K562 (cell line): ENCODE measurements at regions not wholly inside any gene's neighbourhood (a gene's known extent, or its start where the extent isn't known, plus 50 kb on each side); places are given as distances from the start of the nearest gene placed in this dataset.

ENCODE experiments used
- DACH1 ChIP-seq: fragments of 450-650 bp; IDR thresholded peaks from 2 replicates; pipeline ENCODE4 v1.6.1; 2018; ENCODE audit not compliant: partially characterized antibody
- DMBX1 ChIP-seq: fragments of 250-450 bp; sonication (Bioruptor Pico); IDR thresholded peaks from 2 replicates; pipeline ENCODE4 v1.8.0; 2022; ENCODE audit warnings: inconsistent platforms, mild to moderate bottlenecking, moderate library complexity, borderline replicate concordance
- ETV6 ChIP-seq, 3 experiments: fragments of 150-350 bp in 1 of 3; sonication (generic) in 1 of 3; formaldehyde crosslinking in 1 of 3; IDR thresholded peaks; 2 replicates each; pipeline versions ENCODE4 v1.6.1 to v1.8.0; 2014 to 2022; ENCODE audit warnings: borderline replicate concordance in 2 of 3, low read depth in 2 of 3, antibody characterized with exemption in 1 of 3, low read length in 1 of 3, mild to moderate bottlenecking in 1 of 3, missing genetic modification reagents in 1 of 3
- GTF2F1 ChIP-seq: IDR thresholded peaks from 2 replicates; pipeline ENCODE4 v1.6.1; 2011; ENCODE audit warnings: low read depth, low read length, improper control_type of control experiment
- MBD2 ChIP-seq: sonication (generic); IDR thresholded peaks from 2 replicates; pipeline ENCODE4 v1.6.1; 2016; ENCODE audit warnings: low read depth, borderline replicate concordance
- POLR2AphosphoS2 ChIP-seq: IDR thresholded peaks from 2 replicates; pipeline ENCODE4 v1.6.1; 2012; ENCODE audit warnings: low read length, improper control_type of control experiment
- RAD21 ChIP-seq, 2 experiments: fragments of 250-450 bp in 1 of 2; fragments of 450-650 bp in 1 of 2; sonication (Bioruptor Pico) in 1 of 2; formaldehyde crosslinking in 1 of 2; IDR thresholded peaks in 1 of 2; conservative IDR thresholded peaks in 1 of 2; 2 replicates each; pipeline versions ENCODE4 v1.4.0 to v1.8.0; 2020 to 2022; ENCODE audit warnings: mild to moderate bottlenecking in 2 of 2, moderate library complexity in 1 of 2
- SMAD4 ChIP-seq: fragments of 250-450 bp; sonication (Bioruptor Pico); conservative IDR thresholded peaks from 2 replicates; pipeline ENCODE4 v1.8.0; 2021; ENCODE audit warnings: inconsistent platforms, mild to moderate bottlenecking, moderate library complexity
- U2AF1 ChIP-seq: fragments of 200-400 bp; formaldehyde crosslinking; optimal IDR thresholded peaks from 2 replicates; pipeline ENCODE3; 2017; ENCODE audit warnings: mild to moderate bottlenecking, low read depth, low read length, moderate library complexity
- ZNF76 ChIP-seq: fragments of 250-450 bp; sonication (Bioruptor Pico); IDR thresholded peaks from 2 replicates; pipeline ENCODE4 v1.4.0; 2020; ENCODE audit warnings: mild to moderate bottlenecking, moderate library complexity, borderline replicate concordance
- TF ChIP-seq, protein P1 (sequence below), 2 experiments: fragments of 450-650 bp; IDR thresholded peaks; 2 replicates each; pipeline ENCODE4 v1.6.1; 2018; ENCODE audit warnings: mild to moderate bottlenecking in 2 of 2, low read depth in 1 of 2; ENCODE audit not compliant: partially characterized antibody in 2 of 2
- TF ChIP-seq, protein P2 (sequence below), 3 experiments: IDR thresholded peaks in 2 of 3; conservative IDR thresholded peaks in 1 of 3; 2 replicates each; pipeline ENCODE4 v1.5.1; 2011 to 2012; ENCODE audit warnings: low read length in 3 of 3, mild to moderate bottlenecking in 3 of 3, control low read depth in 2 of 3, improper control_type of control experiment in 1 of 3, inconsistent platforms in 1 of 3, low read depth in 1 of 3, mixed read lengths in 1 of 3, moderate library complexity in 1 of 3; ENCODE audit not compliant: insufficient read depth in 2 of 3
- TF ChIP-seq, protein P3 (sequence below): fragments of 250-450 bp; sonication (Bioruptor Pico); IDR thresholded peaks from 2 replicates; pipeline ENCODE4 v1.8.0; 2022; ENCODE audit warnings: moderate library complexity, mild to moderate bottlenecking, inconsistent platforms
- TF ChIP-seq, protein P4 (sequence below): sonication (generic); formaldehyde crosslinking; IDR thresholded peaks from 2 replicates; pipeline ENCODE4 v1.8.1; 2023; ENCODE audit warnings: mild to moderate bottlenecking, missing genetic modification reagents

DNA sequence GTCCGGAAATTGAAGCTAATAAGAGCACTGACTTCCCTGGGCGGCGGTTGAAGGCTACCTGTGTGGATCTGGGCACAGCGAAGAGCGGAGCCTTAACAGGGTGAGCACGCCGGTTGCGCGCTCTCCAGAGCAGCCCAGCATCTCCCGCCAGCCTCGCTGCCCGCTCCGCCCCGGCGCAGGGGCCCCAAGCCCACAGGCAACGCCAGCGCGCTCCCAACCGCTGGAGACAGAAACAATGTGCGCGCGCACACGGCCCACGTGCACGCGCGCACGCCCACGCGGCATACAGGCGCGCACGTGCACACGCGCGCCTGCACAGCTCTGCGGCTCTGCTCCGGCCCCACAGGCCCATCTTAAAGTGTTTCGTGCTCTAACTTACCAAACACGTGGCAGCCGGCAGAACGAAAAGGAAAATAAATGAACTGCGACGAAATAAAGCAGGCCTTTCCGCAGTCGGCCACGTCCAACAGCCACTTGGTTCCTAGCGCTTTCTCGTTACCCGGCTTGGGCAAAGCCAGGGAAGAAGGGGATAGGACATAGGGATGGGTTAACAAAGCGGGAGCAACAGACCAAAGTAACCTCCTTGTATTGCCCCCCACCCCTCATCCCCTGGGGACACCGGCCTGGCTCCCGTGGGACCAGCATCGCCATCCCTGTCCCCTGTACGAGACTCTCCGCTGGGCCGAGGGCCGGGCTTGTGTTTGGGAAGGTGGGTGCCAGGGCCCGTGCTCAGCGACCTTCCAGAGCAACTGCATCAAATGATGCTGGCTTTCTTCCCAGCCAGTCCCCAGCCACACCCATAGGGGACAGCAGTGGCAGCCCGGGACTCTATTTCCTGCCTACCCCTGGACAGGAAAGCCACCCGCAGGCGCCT lies 203.7 kb downstream of the ABHD5 start (continued):
- TF ChIP-seq, protein P1, sequence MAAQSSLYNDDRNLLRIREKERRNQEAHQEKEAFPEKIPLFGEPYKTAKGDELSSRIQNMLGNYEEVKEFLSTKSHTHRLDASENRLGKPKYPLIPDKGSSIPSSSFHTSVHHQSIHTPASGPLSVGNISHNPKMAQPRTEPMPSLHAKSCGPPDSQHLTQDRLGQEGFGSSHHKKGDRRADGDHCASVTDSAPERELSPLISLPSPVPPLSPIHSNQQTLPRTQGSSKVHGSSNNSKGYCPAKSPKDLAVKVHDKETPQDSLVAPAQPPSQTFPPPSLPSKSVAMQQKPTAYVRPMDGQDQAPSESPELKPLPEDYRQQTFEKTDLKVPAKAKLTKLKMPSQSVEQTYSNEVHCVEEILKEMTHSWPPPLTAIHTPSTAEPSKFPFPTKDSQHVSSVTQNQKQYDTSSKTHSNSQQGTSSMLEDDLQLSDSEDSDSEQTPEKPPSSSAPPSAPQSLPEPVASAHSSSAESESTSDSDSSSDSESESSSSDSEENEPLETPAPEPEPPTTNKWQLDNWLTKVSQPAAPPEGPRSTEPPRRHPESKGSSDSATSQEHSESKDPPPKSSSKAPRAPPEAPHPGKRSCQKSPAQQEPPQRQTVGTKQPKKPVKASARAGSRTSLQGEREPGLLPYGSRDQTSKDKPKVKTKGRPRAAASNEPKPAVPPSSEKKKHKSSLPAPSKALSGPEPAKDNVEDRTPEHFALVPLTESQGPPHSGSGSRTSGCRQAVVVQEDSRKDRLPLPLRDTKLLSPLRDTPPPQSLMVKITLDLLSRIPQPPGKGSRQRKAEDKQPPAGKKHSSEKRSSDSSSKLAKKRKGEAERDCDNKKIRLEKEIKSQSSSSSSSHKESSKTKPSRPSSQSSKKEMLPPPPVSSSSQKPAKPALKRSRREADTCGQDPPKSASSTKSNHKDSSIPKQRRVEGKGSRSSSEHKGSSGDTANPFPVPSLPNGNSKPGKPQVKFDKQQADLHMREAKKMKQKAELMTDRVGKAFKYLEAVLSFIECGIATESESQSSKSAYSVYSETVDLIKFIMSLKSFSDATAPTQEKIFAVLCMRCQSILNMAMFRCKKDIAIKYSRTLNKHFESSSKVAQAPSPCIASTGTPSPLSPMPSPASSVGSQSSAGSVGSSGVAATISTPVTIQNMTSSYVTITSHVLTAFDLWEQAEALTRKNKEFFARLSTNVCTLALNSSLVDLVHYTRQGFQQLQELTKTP (IDR thresholded peaks at IDR 0.05; ENCODE audit: low read depth in 1 of 2, partially characterized antibody in 2 of 2) = no peak
- TF ChIP-seq DMBX1 (CRISPR knock-in tag) = no peak
- no peak for TF ChIP-seq GTF2F1
- TF ChIP-seq, protein P2, sequence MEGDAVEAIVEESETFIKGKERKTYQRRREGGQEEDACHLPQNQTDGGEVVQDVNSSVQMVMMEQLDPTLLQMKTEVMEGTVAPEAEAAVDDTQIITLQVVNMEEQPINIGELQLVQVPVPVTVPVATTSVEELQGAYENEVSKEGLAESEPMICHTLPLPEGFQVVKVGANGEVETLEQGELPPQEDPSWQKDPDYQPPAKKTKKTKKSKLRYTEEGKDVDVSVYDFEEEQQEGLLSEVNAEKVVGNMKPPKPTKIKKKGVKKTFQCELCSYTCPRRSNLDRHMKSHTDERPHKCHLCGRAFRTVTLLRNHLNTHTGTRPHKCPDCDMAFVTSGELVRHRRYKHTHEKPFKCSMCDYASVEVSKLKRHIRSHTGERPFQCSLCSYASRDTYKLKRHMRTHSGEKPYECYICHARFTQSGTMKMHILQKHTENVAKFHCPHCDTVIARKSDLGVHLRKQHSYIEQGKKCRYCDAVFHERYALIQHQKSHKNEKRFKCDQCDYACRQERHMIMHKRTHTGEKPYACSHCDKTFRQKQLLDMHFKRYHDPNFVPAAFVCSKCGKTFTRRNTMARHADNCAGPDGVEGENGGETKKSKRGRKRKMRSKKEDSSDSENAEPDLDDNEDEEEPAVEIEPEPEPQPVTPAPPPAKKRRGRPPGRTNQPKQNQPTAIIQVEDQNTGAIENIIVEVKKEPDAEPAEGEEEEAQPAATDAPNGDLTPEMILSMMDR (IDR thresholded peaks at IDR 0.05 in 2 of 3, conservative IDR thresholded peaks at IDR 0.05 in 1 of 3; ENCODE audit: insufficient read depth in 2 of 3, low read depth in 1 of 3, low read length in 3 of 3) = peak in 2 of 3 experiments; percentile 12 to 40; a peak in 2 of 6 replicates
- no peak for TF ChIP-seq POLR2AphosphoS2
- TF ChIP-seq U2AF1 = no peak
- no peak for TF ChIP-seq DACH1
- no peak for TF ChIP-seq SMAD4
- TF ChIP-seq, protein P3, sequence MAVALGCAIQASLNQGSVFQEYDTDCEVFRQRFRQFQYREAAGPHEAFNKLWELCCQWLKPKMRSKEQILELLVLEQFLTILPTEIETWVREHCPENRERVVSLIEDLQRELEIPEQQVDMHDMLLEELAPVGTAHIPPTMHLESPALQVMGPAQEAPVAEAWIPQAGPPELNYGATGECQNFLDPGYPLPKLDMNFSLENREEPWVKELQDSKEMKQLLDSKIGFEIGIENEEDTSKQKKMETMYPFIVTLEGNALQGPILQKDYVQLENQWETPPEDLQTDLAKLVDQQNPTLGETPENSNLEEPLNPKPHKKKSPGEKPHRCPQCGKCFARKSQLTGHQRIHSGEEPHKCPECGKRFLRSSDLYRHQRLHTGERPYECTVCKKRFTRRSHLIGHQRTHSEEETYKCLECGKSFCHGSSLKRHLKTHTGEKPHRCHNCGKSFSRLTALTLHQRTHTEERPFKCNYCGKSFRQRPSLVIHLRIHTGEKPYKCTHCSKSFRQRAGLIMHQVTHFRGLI (CRISPR knock-in tag) = no peak
- no peak for TF ChIP-seq RAD21 (CRISPR knock-in tag; conservative IDR thresholded peaks at IDR 0.05 in 1 of 2, IDR thresholded peaks at IDR 0.05 in 1 of 2)
- TF ChIP-seq ZNF76 = no peak
- TF ChIP-seq ETV6 (IDR thresholded peaks at IDR 0.05; ENCODE audit: borderline replicate concordance in 1 of 2, low read depth in 2 of 2, low read length in 1 of 2) = no peak
- peak; percentile 33; the same call in 1 of the 2 replicates for TF ChIP-seq ETV6 (CRISPR knock-in tag; IDR thresholded peaks at IDR 0.05; ENCODE audit: borderline replicate concordance)
- TF ChIP-seq MBD2 = no peak
- TF ChIP-seq, protein P4, sequence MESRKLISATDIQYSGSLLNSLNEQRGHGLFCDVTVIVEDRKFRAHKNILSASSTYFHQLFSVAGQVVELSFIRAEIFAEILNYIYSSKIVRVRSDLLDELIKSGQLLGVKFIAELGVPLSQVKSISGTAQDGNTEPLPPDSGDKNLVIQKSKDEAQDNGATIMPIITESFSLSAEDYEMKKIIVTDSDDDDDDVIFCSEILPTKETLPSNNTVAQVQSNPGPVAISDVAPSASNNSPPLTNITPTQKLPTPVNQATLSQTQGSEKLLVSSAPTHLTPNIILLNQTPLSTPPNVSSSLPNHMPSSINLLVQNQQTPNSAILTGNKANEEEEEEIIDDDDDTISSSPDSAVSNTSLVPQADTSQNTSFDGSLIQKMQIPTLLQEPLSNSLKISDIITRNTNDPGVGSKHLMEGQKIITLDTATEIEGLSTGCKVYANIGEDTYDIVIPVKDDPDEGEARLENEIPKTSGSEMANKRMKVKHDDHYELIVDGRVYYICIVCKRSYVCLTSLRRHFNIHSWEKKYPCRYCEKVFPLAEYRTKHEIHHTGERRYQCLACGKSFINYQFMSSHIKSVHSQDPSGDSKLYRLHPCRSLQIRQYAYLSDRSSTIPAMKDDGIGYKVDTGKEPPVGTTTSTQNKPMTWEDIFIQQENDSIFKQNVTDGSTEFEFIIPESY = peak; percentile 88
